HG03025 (cell line): ENCODE measurements at regions not wholly inside any gene's neighbourhood (a gene's known extent, or its start where the extent isn't known, plus 50 kb on each side); places are given as distances from the start of the nearest gene placed in this dataset.

Experiments
- ATAC-seq: cut with Tn5 transposase; IDR thresholded peaks from one replicate; pipeline ENCODE4 v1.9.1; 2021; ENCODE audit warnings: mild to moderate bottlenecking, moderate library complexity; ENCODE audit not compliant: unreplicated experiment, low FRiP score

GRCh38 chr2:22487036-22487435 is 897.9 kb upstream of the KLHL29 start:
- no peak for ATAC-seq

DNA sequence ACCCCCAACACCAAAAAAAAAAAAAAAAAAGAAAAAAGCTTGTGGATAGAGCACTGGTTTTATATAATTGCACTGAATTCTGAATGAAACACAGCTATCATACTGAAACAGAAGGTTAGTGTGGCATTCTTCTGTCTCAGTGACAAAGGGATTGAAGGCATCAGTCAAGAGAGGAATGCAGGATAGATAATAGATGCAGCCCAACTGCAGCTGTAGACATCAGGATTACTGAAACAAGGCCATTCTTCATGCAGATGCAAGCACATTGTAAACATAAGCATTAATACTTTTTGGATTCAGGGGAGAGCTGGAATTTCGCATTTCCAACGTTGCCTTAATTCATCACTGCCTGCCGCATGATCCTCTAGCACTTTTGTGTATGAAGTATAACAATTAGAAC is 897.4 kb upstream of the KLHL29 start:
- no peak for ATAC-seq

GRCh38 chr2:22491442-22491841 is 893.5 kb upstream of the KLHL29 start:
- no peak for ATAC-seq

GRCh38 chr2:22494156-22494555 is 890.8 kb upstream of the KLHL29 start:
- no peak for ATAC-seq

DNA sequence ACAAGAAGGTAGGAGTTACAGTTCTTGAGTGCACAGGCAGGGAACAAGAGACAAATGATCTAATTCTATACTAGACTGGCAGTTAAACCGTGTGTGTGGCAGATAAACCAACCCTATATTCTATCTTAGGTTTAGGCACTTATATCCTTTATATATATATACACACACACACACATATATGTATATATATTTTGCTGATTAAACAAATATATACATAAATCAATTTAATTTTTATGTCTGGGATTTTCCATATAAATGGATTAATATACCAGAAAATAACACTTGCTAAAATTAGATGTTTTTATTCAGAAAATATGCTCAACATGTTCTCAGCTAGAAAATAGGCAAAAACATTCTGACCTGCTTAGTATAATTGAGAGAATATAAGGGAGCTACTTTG is 887.9 kb upstream of the KLHL29 start:
- ATAC-seq, result no peak

DNA sequence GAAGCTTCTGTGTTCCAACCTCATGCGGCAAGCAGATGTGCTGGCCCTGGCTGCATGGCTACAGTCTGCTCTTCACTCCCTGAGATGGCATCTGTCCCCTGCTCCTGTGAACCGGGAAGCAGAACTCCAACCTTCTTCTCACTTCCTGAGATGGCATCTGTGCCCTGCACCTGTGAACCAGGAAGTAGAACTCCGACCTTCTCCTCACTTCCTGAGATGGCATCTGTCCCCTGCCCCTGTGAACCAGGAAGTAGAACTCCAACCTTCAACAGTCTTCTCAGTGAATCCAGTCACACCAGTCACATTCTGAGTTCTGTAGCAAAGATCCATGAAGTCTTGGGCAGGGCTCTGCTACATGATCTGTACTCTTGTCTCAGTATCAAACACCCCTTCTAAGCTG is 887.2 kb upstream of the KLHL29 start:
- ATAC-seq, result no peak

DNA sequence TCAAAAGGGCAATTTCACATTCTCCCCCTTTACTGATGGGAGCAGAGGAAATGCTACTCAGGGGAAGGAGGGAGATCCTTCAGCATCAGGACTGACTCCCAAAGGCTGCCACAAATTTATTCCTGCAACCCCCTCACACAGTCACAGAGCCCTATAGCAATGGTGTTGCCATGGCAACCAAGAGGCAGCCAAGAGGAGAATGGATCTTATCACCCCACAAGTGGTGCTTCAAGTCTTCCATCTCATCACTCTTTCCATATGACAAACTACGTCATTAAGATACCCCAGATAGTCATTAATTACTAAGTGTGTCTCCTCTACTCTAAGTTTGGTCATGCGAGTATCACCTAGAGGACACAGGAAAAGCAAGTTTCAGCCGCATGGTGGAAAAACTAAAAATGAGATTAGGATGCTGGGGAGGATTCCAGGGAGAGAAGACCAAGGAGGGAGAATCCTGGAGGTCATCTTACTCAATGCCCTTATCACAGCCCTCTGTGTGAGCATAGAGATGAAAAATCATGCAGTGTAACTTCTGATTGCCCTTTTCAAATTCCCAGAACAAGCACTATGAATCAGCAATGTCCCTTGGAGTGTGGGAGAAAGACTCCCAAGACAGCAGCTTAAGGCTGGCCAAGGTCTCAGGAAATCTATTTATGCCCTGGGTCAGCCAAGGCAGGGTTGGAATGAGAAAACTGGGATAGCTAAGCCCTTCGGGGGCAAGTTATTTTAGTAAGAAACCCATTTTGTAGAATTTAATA is 885.7 kb upstream of the KLHL29 start:
- no peak for ATAC-seq

DNA sequence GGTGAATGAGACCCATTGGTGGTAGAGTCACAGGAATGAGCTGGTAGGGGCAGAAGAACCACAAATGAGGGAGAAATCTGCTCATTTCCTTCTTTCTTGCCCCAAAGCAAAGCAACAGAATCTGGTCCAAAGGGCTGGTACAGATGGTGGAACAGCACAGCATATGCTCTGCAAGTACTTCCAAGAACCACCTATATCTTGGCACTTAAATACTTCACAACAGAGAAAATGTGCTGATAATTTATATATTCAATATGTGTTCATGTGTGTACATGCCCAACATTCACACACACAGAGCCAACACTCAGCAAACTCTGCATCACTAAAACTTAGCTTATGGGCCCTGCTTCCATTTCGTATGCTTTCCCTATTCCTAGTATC is 884.4 kb upstream of the KLHL29 start:
- no peak for ATAC-seq

- no peak for ATAC-seq
These were observed 883.1 kb upstream of the KLHL29 start for GRCh38 chr2:22501851-22502250.

DNA sequence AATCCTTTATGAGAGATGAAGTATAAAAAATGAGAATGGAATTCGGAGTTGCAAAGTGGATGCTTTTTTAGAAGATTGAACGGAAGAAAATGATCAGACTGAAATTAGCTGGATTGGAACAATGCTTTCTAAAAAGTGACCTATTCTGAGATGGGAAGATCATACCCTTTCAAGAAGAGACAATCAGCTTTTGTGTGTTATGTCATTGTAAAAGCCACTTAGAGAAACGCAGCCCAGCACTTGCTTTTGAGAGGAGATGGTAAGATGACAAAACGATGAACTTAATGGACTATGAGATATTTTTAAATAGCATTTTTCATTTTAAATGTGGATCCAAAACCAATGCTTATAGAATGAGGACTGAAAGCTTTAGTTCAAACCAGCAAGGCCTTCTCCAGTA is 871.4 kb upstream of the KLHL29 start:
- no peak for ATAC-seq

DNA sequence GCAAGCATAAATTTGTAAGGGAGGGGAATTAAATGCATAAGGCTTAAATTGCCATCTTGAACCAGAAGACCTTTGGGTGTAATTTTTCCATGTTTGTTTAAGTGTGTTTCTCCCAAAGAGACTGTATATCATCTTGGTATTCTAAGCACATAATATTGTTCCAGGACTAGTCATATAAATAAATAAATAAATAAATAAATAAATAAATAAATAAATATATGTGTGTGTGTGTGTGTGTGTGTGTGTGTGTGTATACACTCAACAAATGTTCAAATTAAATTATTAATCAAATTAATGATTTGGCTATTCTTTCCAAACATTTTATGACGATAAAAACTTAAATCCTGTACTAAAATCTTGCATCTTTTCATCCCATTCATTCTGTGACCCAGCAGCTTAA is 867.8 kb upstream of the KLHL29 start:
- ATAC-seq, result no peak

DNA sequence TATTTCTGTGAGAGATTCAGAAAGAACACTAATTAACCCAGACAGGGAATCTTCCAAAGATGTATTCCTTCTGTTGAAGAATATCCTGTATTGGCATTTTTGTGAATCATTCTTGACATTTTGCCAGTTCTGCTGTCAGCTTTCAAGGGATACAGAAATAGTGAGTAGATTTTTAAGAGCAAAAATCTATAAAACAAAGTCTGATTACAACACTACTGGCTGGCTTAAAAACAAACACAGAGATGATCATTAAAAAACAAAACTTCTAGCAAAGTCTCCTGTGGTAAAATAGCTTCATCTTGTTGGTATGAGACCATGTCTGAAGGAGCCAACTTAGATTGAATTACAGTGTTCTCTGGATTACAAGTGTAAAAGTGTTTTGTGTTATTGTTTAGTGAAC is 866.3 kb upstream of the KLHL29 start:
- no peak for ATAC-seq

DNA sequence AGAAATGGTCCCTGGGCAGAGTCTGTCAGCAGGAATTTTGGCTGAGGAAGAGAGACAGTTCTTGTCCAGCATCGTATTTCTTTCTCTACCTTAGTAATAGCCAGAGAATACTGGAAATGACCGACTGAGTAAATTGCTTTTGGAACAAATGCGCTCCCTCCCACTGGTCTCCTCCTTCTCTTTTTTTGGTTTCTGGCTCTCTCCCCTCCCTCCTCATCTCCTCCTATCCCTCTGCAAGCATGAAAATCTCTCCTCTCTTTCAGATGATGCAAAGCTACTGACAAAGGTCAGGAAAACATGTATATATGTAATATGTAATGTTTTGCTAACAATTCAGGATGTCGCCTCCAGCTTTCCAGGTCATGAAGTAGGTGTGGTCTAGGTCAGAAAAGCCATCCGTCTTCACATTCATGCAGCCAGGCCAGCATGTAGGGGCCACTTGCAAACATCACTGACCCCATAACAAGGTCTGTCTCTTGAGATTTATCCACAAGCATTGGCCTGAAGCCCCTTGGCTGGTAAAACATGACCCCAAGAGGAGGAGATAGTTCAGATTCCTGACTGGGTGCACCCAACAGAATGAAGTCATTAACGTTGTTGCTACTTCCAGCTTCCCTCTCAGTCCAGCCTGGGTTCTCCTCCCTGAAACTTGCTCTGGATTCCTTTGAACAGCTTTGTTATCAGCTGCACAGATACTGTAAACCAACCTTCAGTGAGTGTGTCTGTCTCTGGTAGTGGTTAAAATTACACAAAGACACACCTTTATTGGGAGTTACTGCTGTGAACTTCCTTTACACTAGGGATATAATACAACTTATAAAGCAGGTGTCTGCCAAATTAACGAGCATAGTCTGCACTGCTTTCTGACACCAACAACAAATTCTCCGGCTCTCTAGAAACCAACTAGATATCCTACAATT is 864.4 kb upstream of the KLHL29 start:
- ATAC-seq, result no peak

GRCh38 chr2:22521620-22522019 is 863.4 kb upstream of the KLHL29 start:
- no peak for ATAC-seq

- no peak for ATAC-seq
These were observed 859.3 kb upstream of the KLHL29 start for GRCh38 chr2:22525681-22526080.

- ATAC-seq, result no peak
These were observed 854.8 kb upstream of the KLHL29 start for GRCh38 chr2:22530131-22530530.

GRCh38 chr2:22536133-22536532 is 848.8 kb upstream of the KLHL29 start:
- ATAC-seq, result no peak

- no peak for ATAC-seq
These were observed 830.5 kb upstream of the KLHL29 start for GRCh38 chr2:22554453-22554852.

DNA sequence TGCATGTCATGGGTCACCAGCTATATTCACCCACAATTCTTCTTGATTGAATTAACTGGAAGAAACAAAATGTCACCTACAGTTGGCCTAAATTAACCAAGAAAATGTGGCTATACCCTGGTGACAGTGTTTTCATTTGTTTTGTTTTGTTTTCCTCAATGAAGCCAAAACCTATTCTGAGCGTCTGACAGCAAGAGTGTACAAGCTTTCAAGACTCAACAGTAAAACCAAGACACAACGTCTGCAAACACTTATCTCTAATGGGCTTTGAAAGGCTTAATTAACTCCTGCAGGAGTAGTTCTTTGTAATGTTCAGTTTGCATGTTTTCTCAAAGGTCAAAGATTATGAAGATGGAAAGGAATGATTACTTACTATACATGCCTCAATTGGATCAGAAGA is 827.6 kb upstream of the KLHL29 start:
- ATAC-seq, result no peak

DNA sequence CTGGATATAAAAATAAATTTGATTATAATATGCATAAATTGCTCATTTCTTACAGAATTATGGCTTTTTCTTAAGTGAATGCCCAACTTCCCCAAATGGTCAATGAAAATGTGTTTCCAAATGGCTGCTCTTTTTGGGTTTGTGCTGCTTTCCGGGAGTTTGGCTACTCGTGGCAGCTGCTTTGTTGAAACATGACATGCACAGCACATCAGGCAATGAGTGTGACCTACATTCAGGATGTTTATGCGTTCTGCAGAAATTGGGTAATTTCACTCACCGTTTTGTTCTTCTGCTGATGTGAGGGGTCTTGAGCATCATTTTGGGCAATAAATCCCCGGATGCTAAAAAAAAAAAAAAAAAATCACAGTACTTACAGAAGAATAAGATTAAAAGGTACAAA is 825.0 kb upstream of the KLHL29 start:
- no peak for ATAC-seq

DNA sequence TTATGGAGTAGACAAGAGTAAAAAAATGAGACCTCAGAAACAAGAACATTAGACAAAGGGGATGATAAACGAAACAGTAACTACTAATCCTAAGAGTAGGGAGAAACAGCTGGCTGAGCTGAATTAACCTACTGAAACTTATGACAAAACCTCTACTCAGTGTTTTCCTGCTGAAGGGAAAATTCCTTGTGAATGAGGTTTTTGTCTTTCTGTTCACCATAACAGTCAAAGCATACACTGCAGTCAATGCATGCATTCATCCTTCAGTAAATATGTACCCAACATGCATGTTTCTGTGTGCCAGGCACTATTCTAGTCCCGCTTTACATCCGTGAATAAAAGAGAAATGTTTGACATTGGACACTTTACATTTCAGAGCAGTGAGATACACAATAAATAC is 805.6 kb upstream of the KLHL29 start:
- no peak for ATAC-seq

DNA sequence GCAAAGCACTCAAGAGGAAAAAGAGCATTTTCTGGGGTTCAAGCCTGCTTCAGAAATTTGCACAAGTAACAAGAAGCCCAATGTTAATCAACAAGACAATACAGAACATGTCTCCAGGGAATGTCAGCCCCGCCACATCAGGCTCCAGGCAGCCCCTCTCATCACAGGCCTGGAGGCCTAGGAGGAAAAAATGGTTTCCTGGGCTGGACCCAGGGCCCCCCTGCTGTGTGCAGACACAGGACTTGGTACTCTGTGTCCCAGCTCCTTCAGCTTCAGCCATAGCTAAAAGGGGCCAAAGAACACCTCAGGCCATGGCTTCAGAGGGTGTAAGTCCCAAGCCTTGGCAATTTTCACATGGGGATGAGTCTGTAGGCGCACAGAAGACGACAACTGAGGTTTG is 802.9 kb upstream of the KLHL29 start:
- ATAC-seq, result no peak
